Smooth muscle cell (in vitro differentiated cells): ENCODE measurements at regions not wholly inside any gene's neighbourhood (a gene's known extent, or its start where the extent isn't known, plus 50 kb on each side); places are given as distances from the start of the nearest gene placed in this dataset.
A peak's percentile ranks its signal among the peaks of the same experiment; 100 is the strongest.

Source experiments
- DNase-seq: peaks from one replicate; lab custom pipeline; 2025; ENCODE audit not compliant: unreplicated experiment; lab: John Stamatoyannopoulos, UW
- H2AFZ ChIP-seq: fragments of 200-600 bp; sonication (generic); 2 replicates; pipeline ENCODE4 v1.6.0; 2016; ENCODE audit warnings: antibody characterized with exemption, low read depth, mild to moderate bottlenecking
- H3F3A ChIP-seq: fragments of 200-600 bp; sonication (generic); 2 replicates; pipeline ENCODE4 v1.6.0; 2017; ENCODE audit warnings: antibody characterized with exemption, low read depth
- H3K27ac ChIP-seq: fragments of 200-600 bp; sonication (generic); 2 replicates; pipeline ENCODE4 v1.5.1; 2016; ENCODE audit warnings: low read depth, mild to moderate bottlenecking
- H3K27me3 ChIP-seq: fragments of 200-600 bp; sonication (generic); 2 replicates; pipeline ENCODE4 v1.6.1; 2016; ENCODE audit warnings: low read depth, mild to moderate bottlenecking
- H3K36me3 ChIP-seq: fragments of 200-600 bp; sonication (generic); 2 replicates; pipeline ENCODE4 v1.5.1; 2016; ENCODE audit warnings: low read depth
- H3K4me1 ChIP-seq: fragments of 200-600 bp; sonication (generic); 2 replicates; pipeline ENCODE4 v1.5.1; 2016; ENCODE audit warnings: low read depth
- H3K4me2 ChIP-seq: fragments of 200-600 bp; sonication (generic); 2 replicates; pipeline ENCODE4 v1.6.0; 2016; ENCODE audit warnings: mild to moderate bottlenecking
- H3K4me3 ChIP-seq: fragments of 200-600 bp; sonication (generic); 2 replicates; pipeline ENCODE4 v1.5.1; 2016; ENCODE audit warnings: mild to moderate bottlenecking
- H3K79me2 ChIP-seq: fragments of 200-600 bp; sonication (generic); 2 replicates; pipeline ENCODE4 v1.6.0; 2016; ENCODE audit warnings: low read depth, mild to moderate bottlenecking
- H3K9ac ChIP-seq: fragments of 200-600 bp; sonication (generic); 2 replicates; pipeline ENCODE4 v1.6.0; 2016; ENCODE audit warnings: low read depth
- H3K9me3 ChIP-seq: fragments of 200-600 bp; sonication (generic); replicated peaks from 2 replicates; pipeline ENCODE4 v1.5.1; 2016; ENCODE audit warnings: low read depth
- H4K20me1 ChIP-seq: fragments of 200-600 bp; sonication (generic); 2 replicates; pipeline ENCODE4 v1.6.0; 2016; ENCODE audit warnings: low read depth
- CTCF ChIP-seq: fragments of 200-600 bp; sonication (generic); IDR thresholded peaks from 2 replicates; pipeline ENCODE4 v1.5.1; 2017; ENCODE audit warnings: borderline replicate concordance, mild to moderate bottlenecking, antibody characterized with exemption; ENCODE audit not compliant: insufficient read depth, poor library complexity, severe bottlenecking
- WGBS: methylation state at CpG from one replicate; pipeline ENCODE4 v1.1.7; 2016; ENCODE audit warnings: low lambda C conversion rate; 5-methylcytosine and 5-hydroxymethylcytosine counted together

- no peaks in the 10 kb centered on the region for H4K20me1 ChIP-seq
- H3K4me2 ChIP-seq, result no peak overlapping the region
- no peaks in the 10 kb centered on the region for H3F3A ChIP-seq
- peaks cover 3% of the 10 kb centered on the region for H3K4me1 ChIP-seq
- H3K4me3 ChIP-seq, result no peak overlapping the region
- H3K79me2 ChIP-seq, result no peaks in the 10 kb centered on the region
- no peak for TF ChIP-seq CTCF
- WGBS, result 97% methylated on average over 1 of the region's 1 CpG
- no peak for DNase-seq
- peaks cover 3% of the 10 kb centered on the region for H3K36me3 ChIP-seq
- no peak overlapping the region for H3K9ac ChIP-seq
- no peaks in the 10 kb centered on the region for H3K9me3 ChIP-seq
- no peak overlapping the region for H2AFZ ChIP-seq
- no peaks in the 10 kb centered on the region for H3K27me3 ChIP-seq
- no peak overlapping the region for H3K27ac ChIP-seq
Measured at GRCh38 chr21:27101523-27101922, 134.6 kb upstream of the ADAMTS5 start.

- Histone ChIP-seq H3K4me3 (no peak overlapping the region), H3K79me2 (no peaks in the 10 kb centered on the region), H3K36me3 (peaks cover under 1% of the 10 kb centered on the region), H3K27ac (no peak overlapping the region), H3F3A (no peaks in the 10 kb centered on the region), H4K20me1 (no peaks in the 10 kb centered on the region), H3K4me1 (no peaks in the 10 kb centered on the region), H3K9me3 (no peaks in the 10 kb centered on the region), H3K27me3 (no peaks in the 10 kb centered on the region), H3K4me2 (peak overlapping the region; percentile 66), H2AFZ (peak overlapping the region; percentile 67), H3K9ac (no peak overlapping the region)
- 50% methylated on average over 5 of the region's 5 CpGs for WGBS
- no peak for DNase-seq
- TF ChIP-seq CTCF, result no peak
Measured at GRCh38 chr21:27094184-27094948, 127.5 kb upstream of the ADAMTS5 start.

- H4K20me1 ChIP-seq, result no peaks in the 10 kb centered on the region
- no peak for DNase-seq
- H3K9me3 ChIP-seq, result no peaks in the 10 kb centered on the region
- H3F3A ChIP-seq, result no peaks in the 10 kb centered on the region
- H3K9ac ChIP-seq, result no peak overlapping the region
- no peak for TF ChIP-seq CTCF
- no peaks in the 10 kb centered on the region for H3K27me3 ChIP-seq
- H3K79me2 ChIP-seq, result no peaks in the 10 kb centered on the region
- no peak overlapping the region for H3K4me3 ChIP-seq
- H3K27ac ChIP-seq, result no peak overlapping the region
- H2AFZ ChIP-seq, result peak overlapping the region; percentile 87
- H3K4me1 ChIP-seq, result no peaks in the 10 kb centered on the region
- H3K4me2 ChIP-seq, result peak overlapping the region; percentile 65
- H3K36me3 ChIP-seq, result no peaks in the 10 kb centered on the region
- WGBS, result 97% methylated on average over 2 of the region's 2 CpGs
Measured at GRCh38 chr21:27086630-27087029, 119.7 kb upstream of the ADAMTS5 start.

- Histone ChIP-seq H3K9me3 (no peaks in the 10 kb centered on the region), H2AFZ (peak overlapping the region; percentile 87), H4K20me1 (no peaks in the 10 kb centered on the region), H3F3A (no peaks in the 10 kb centered on the region), H3K27ac (no peak overlapping the region), H3K36me3 (no peaks in the 10 kb centered on the region), H3K4me1 (no peaks in the 10 kb centered on the region), H3K9ac (no peak overlapping the region), H3K4me3 (no peak overlapping the region), H3K4me2 (peak overlapping the region; percentile 65), H3K79me2 (no peaks in the 10 kb centered on the region), H3K27me3 (no peaks in the 10 kb centered on the region)
- TF ChIP-seq CTCF, result no peak
- no peak for DNase-seq
- WGBS, result 21% methylated on average over 6 of the region's 6 CpGs
Measured at GRCh38 chr21:27086186-27086585, 119.3 kb upstream of the ADAMTS5 start.
